H1 (cell line): ENCODE measurements at regions not wholly inside any gene's neighbourhood (a gene's known extent, or its start where the extent isn't known, plus 50 kb on each side); places are given as distances from the start of the nearest gene placed in this dataset.

ENCODE experiments used
- BCL11A ChIP-seq, 2 experiments: IDR thresholded peaks; one replicate each; pipeline ENCODE4 v1.6.1; 2011; ENCODE audit warnings: low read depth in 2 of 2, low read length in 2 of 2, mild to moderate bottlenecking in 2 of 2
- EZH2 ChIP-seq: fragments of 200-600 bp; sonication (generic); IDR thresholded peaks from 2 replicates; pipeline ENCODE4 v1.7.1; 2012; ENCODE audit warnings: low read depth, mild to moderate bottlenecking, moderate library complexity, low read length, inconsistent platforms; ENCODE audit not compliant: severe bottlenecking
- HDAC2 ChIP-seq, 2 experiments: fragments of 300-600 bp in 1 of 2; sonication (generic) in 1 of 2; IDR thresholded peaks; 2 replicates each; pipeline ENCODE4 v1.6.1; 2011 to 2012; ENCODE audit warnings: low read depth in 2 of 2, low read length in 2 of 2, mild to moderate bottlenecking in 2 of 2, moderate library complexity in 2 of 2, borderline replicate concordance in 1 of 2, inconsistent platforms in 1 of 2
- SP1 ChIP-seq: IDR thresholded peaks from 2 replicates; pipeline ENCODE4 v1.6.1; 2011; ENCODE audit warnings: low read depth, low read length
- TAF1 ChIP-seq: IDR thresholded peaks from 2 replicates; pipeline ENCODE4 v1.6.1; 2011; ENCODE audit warnings: mild to moderate bottlenecking, low read depth, low read length

DNA sequence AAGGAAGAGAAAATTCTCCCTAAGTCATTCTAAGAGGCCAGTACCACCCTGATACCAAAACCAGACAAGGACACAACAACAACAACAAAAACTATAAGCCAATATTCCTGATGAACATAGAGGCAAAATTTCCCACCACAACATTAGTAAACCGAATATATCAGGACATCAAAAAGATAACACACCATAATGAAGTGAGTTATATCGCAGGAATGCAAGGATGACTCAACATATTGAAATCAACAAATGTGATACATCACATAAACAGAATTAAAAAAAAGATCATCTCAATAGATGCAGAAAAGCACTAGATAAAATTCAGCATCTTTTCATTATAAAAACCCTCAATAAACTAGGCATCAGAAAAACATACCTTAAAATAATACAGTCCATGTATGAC, 1844.4 kb upstream of the PCDH10 start (continued):
- no peak for TF ChIP-seq EZH2
- no peak for TF ChIP-seq SP1
- no peak for TF ChIP-seq HDAC2 (IDR thresholded peaks at IDR 0.05; ENCODE audit: borderline replicate concordance in 1 of 2, low read depth in 2 of 2, low read length in 2 of 2)
- TF ChIP-seq TAF1: no peak
- TF ChIP-seq BCL11A (IDR thresholded peaks at IDR 0.05; ENCODE audit: low read depth in 2 of 2, low read length in 2 of 2): no peak
